GM12865 (cell line): ENCODE measurements at regions not wholly inside any gene's neighbourhood (a gene's known extent, or its start where the extent isn't known, plus 50 kb on each side); places are given as distances from the start of the nearest gene placed in this dataset.
"Not testable (repeated sequence)": the region's sequence is repeated elsewhere in the genome, so short reads cannot be mapped to it uniquely, and the experiment has no call there.

Experiments
- DNase-seq: peaks from one replicate; pipeline ENCODE4 v3.0.0; 2010; ENCODE audit warnings: low read depth
- H3K4me3 ChIP-seq: 2 replicates; pipeline ENCODE4 v1.5.1; 2011; ENCODE audit warnings: mild to moderate bottlenecking, low read depth, low read length, control low read depth
- TF ChIP-seq, protein P1 (sequence below): IDR thresholded peaks from 2 replicates; pipeline ENCODE4 v1.5.1; 2011; ENCODE audit warnings: low read length, control low read depth, low read depth, inconsistent platforms; ENCODE audit not compliant: insufficient read depth; ENCODE audit errors: missing control alignments

DNA sequence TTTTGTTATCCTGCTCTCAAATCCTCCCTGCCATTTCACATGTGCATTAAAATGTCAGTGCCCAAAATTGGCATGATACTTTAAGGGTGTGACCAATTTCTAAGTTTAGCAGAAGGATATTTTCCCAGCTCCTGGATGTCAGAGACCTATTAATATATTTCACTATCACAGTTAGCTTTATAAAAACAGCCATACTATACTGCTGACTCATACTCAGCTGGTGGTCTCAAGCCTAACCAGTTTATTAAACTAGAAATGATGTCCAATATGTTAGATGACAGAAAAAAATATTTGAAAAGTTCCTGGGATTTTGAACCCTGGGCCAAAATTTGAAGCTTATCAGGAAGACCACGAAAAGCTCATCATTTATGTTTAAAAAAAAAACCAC, 60.9 kb upstream of the ZNF280D start:
- TF ChIP-seq, protein P1, sequence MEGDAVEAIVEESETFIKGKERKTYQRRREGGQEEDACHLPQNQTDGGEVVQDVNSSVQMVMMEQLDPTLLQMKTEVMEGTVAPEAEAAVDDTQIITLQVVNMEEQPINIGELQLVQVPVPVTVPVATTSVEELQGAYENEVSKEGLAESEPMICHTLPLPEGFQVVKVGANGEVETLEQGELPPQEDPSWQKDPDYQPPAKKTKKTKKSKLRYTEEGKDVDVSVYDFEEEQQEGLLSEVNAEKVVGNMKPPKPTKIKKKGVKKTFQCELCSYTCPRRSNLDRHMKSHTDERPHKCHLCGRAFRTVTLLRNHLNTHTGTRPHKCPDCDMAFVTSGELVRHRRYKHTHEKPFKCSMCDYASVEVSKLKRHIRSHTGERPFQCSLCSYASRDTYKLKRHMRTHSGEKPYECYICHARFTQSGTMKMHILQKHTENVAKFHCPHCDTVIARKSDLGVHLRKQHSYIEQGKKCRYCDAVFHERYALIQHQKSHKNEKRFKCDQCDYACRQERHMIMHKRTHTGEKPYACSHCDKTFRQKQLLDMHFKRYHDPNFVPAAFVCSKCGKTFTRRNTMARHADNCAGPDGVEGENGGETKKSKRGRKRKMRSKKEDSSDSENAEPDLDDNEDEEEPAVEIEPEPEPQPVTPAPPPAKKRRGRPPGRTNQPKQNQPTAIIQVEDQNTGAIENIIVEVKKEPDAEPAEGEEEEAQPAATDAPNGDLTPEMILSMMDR: no peak
- DNase-seq: no peak
- no peak overlapping the region for H3K4me3 ChIP-seq

DNA sequence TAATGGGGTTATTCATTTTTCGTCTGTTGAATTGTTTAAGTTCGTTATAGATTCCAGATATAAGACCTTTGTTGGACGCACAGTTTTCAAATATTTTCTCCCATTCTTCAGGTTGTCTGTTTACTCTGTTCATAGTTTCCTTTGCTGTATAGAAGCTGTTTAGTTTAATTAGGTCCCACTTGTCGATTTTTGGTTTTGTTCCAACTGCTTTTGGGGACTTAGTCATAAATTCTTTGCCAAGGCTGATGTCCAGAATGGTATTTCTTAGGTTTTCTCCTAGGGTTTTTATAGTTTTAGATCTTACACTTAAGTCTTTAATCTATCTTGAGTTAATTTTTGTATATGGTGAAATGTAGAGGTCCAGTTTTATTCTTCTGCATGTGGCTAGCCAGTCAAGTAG, 58.9 kb upstream of the ZNF280D start:
- TF ChIP-seq, protein P1: no peak
- no peak overlapping the region for H3K4me3 ChIP-seq
- no peak for DNase-seq

DNA sequence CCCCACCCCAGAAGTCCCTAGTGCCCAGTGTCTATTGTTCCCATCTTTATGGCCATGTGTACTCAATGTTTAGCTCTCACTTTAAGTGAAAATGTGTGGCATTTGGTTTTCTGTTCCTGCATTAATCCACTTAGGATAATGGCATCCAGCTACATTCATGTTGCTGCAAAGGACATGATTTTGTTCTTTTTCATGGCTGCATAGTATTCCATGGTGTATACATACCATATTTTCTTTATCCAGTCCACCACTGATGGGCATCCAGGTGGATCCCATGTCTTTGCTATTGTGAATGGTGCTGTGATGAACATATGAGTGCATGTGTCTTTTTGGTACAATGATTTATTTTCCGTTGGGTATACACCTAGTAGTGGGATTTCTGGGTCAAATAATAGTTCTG, 58.2 kb upstream of the ZNF280D start:
- DNase-seq, H3K4me3 ChIP-seq: not testable (repeated sequence)

DNA sequence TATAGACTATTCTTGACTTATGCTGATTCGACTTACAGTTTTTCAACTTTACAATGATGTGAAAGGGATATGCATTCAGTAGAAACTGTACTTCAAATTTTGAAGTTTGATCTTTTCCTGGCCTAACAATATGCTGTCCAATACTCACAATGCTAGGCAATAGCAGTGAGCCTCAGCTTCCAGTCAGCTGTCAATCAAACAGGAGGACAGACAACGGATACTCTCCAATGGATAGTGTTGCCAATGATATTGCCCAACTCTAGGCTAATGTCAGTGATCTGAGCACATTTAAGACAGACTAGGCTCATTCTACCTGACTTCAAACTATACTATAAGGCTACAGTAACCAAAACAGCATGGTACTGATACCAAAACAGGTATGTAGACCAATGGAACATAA, 55.0 kb upstream of the ZNF280D start:
- H3K4me3 ChIP-seq: no peak overlapping the region
- TF ChIP-seq, protein P1: no peak
- DNase-seq: no peak

DNA sequence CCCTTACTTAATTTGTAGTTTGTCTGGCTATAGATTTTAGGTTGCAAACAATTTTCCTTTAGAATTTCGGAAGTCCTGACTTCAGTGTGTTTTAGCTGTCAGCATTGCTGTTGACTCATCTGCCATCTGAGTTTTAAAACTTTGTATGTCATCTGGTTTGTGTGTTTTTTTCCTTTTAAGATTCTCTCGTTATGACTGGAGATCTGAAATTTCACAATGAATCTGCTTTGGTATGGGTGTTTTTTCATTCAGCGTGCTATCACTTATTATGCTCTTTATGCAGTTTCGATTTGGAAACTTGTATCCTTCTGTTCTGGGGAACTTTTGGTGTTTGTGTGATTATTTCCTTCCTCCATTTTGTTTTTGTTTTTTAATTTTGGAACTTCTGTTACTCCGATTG, 53.7 kb upstream of the ZNF280D start:
- peak; percentile 81 for DNase-seq
- no peak overlapping the region for H3K4me3 ChIP-seq
- TF ChIP-seq, protein P1: no peak

DNA sequence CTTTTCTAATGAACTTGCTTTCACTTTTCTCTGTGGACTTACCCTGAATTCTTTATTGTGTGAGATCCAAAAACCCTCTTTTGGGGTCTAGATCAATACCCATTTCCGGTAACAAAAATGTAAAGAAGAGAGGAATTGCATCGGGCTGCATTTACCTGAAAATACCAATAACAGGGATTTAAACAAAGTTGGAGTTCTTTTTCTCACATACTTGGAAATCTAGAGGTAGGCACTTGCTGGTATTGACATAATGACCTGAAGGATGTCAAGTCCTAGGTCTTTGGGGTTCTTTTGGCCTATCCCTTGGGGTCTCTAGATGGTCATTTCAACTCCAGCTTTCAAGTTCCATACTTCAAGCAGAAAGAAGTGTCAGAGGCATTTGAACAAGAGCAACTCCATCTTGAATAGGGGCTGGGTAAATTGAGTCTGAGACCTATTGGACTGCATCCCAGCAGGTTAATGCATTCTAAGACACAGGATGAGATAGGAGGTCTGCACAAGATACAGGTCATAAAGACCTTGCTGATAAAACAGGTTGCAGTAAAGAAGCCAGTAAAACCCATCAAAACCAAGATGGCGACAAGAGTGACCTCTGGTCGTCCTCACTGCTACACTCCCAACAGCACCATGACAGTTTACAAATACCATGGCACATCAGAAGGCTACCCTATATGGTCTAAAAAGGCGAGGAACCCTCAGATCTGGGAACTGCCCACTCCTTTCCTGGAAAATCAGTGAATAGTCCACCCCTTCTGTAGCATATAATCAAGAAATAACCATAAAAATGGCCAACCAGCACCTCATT, 50.8 kb upstream of the ZNF280D start:
- DNase-seq: no peak
- TF ChIP-seq, protein P1: no peak
- no peak overlapping the region for H3K4me3 ChIP-seq

DNA sequence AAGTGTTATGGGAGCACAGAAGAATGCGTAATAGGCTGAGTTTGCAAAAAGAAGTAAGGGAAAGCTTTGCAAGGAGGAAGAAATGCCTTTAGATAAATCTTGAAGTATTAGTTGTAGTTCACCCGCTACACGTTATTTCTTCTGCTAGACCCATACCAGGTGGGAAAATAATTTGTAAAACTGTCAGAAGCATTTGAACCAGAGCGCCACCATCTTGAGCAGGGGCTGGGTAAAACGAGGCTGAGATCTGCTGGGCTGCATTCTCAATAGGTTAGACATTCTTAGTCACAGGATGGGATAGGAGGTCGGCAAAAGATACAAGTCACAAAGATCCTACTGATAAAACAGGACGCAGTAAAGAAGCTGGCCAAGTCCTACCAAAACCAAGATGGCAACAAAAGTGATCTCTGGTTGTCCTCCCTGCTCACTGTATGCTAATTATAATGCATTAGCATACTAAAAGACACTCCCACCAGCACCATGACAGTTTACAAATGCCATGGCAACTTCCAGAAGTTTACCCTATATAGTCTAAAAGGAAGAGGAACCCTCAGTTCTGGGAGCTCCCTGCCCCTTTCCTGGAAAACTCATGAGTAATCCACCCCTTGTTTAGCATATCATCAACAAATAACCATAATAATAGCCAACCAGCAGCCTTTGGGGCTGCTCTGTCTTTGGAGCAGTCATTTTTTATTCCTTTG, 50.0 kb upstream of the ZNF280D start:
- TF ChIP-seq, protein P1: no peak
- H3K4me3 ChIP-seq: no peak overlapping the region
- no peak for DNase-seq
